ENCODE measurements at regions not wholly inside any gene's neighbourhood (a gene's known extent, or its start where the extent isn't known, plus 50 kb on each side); places are given as distances from the start of the nearest gene placed in this dataset.

- DNase-seq (ENCODE audit: low read depth in 2 of 2), result no peak
Measured at GRCh38 chr5:124692950-124693349, 53.5 kb downstream of the ZNF608 start.

GRCh38 chr5:124692324-124692723 lies 54.1 kb downstream of the ZNF608 start:
- DNase-seq (ENCODE audit: low read depth in 2 of 2), result no peak

GRCh38 chr5:124689653-124690052 lies 56.8 kb downstream of the ZNF608 start:
- no peak for DNase-seq (ENCODE audit: low read depth in 2 of 2)

- DNase-seq (ENCODE audit: low read depth in 2 of 2), result no peak
Measured at GRCh38 chr5:124686239-124687004, 60.0 kb downstream of the ZNF608 start.

- no peak for DNase-seq (ENCODE audit: low read depth in 2 of 2)
Measured at GRCh38 chr5:124685404-124685930, 61.0 kb downstream of the ZNF608 start.

- no peak for DNase-seq (ENCODE audit: low read depth in 2 of 2)
Measured at GRCh38 chr5:124683917-124684555, 62.4 kb downstream of the ZNF608 start.

- no peak for DNase-seq (ENCODE audit: low read depth in 2 of 2)
Measured at GRCh38 chr5:124679578-124680199, 66.8 kb downstream of the ZNF608 start.

GRCh38 chr5:124678922-124679519 lies 67.4 kb downstream of the ZNF608 start:
- no peak for DNase-seq (ENCODE audit: low read depth in 2 of 2)

GRCh38 chr5:124678468-124678867 lies 68.0 kb downstream of the ZNF608 start:
- DNase-seq (ENCODE audit: low read depth in 2 of 2), result no peak

- no peak for DNase-seq (ENCODE audit: low read depth in 2 of 2)
Measured at GRCh38 chr5:124677374-124678351, 68.8 kb downstream of the ZNF608 start.

- no peak for DNase-seq (ENCODE audit: low read depth in 2 of 2)
Measured at GRCh38 chr5:124675931-124676846, 70.2 kb downstream of the ZNF608 start.

GRCh38 chr5:124671193-124671592 lies 75.2 kb downstream of the ZNF608 start:
- no peak for DNase-seq (ENCODE audit: low read depth in 2 of 2)

- DNase-seq (ENCODE audit: low read depth in 2 of 2), result no peak
Measured at GRCh38 chr5:124670722-124671184, 75.7 kb downstream of the ZNF608 start.

GRCh38 chr5:124669956-124670721 lies 76.3 kb downstream of the ZNF608 start:
- DNase-seq (ENCODE audit: low read depth in 2 of 2), result no peak

- no peak for DNase-seq (ENCODE audit: low read depth in 2 of 2)
Measured at GRCh38 chr5:124669300-124669648, 77.2 kb downstream of the ZNF608 start.

- no peak for DNase-seq (ENCODE audit: low read depth in 2 of 2)
Measured at GRCh38 chr5:124668353-124669299, 77.8 kb downstream of the ZNF608 start.

GRCh38 chr5:124665625-124666024 lies 80.8 kb downstream of the ZNF608 start:
- no peak for DNase-seq (ENCODE audit: low read depth in 2 of 2)

- no peak for DNase-seq (ENCODE audit: low read depth in 2 of 2)
Measured at GRCh38 chr5:124665035-124665434, 81.4 kb downstream of the ZNF608 start.

Measured in stimulated activated CD8-positive, alpha-beta memory T cell treated with anti-CD3 and anti-CD28 coated beads, Interleukin-7, amount 100 ng/mL, for 4 hours (primary cell).